COLO668 (cell line): ENCODE measurements at regions not wholly inside any gene's neighbourhood (a gene's known extent, or its start where the extent isn't known, plus 50 kb on each side); places are given as distances from the start of the nearest gene placed in this dataset.
"Not testable (repeated sequence)": the region's sequence is repeated elsewhere in the genome, so short reads cannot be mapped to it uniquely, and the experiment has no call there.

ENCODE experiments used
- DNase-seq: peaks from one replicate; lab custom pipeline; 2025; ENCODE audit not compliant: unreplicated experiment; lab: John Stamatoyannopoulos, UW

DNA sequence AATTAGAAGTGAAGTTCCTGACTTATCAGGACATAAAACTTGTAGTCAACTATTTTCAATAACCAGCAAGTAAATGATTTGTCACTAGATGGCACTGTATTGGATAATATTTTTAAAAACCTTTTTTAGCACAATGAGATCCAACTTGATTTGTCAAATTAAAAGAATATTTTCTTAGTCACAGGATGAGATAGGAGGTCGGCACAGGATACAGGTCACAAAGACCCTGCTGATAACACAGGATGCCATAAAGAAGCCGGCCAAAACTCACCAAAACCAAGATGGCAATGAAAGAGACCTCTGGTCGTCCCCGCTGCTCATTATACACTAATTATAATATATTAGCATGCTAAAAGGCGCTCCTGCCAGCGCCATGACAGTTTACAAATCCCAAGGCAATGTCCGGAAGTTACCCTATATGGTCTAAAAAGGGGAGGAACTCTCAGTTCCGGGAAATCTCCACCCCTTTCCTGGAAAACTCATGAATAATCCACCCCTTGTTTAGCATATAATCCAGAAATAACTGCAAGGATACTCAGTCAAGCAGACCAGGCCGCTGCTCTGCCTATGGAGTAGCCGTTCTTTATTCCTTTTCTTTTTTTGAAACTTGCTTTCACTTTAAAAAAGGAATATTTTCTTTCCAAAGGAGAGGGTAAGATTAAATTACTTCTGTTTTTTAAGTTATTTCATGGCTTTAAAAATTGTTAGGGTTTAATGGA lies 255.7 kb upstream of the MKLN1 start:
- no peak for DNase-seq

DNA sequence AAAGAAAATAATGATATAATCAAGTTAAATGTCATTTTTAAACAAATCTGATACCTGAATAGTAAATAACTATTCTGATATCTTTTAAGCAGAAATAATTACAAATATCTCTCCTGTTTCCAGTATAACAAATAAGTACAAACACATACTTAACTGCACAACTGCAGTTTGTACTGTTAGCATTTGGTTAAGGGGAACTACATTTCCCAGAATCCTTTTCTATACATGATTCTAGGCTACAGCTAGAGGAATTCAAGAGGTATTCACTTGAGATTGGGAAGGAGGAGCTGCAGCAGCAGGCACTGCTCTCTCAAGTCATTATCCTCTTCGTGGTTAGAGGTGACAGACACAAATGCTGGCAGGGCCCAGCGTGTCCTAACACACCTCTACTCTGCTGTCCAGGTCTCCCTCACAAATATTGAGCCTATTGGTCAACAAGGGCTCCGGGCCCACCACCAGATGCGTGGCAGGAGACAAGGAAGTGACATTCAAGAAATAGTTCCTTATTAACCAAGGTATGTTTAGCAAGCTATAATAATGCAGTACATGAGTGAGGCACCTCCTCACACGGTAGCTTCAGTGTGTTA lies 255.1 kb upstream of the MKLN1 start:
- no peak for DNase-seq

DNA sequence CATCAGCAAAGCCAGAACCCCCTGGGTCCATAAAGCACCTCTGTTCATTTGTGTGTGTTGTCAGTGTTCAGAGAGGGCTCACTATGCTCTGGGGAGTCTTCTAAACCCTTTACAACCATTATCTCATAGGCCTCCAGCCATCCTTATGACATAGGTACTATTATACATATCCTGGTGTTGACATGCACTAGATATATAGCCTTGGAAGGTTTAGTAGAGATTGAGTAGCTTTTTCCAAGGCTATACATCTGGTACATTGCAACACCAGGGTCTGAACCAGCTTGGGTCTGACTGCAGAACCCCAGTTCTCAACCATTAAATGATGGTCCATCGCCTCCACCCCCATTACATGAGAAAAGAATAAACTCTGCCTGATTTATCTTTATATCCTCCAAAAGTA lies 253.6 kb upstream of the MKLN1 start:
- no peak for DNase-seq

DNA sequence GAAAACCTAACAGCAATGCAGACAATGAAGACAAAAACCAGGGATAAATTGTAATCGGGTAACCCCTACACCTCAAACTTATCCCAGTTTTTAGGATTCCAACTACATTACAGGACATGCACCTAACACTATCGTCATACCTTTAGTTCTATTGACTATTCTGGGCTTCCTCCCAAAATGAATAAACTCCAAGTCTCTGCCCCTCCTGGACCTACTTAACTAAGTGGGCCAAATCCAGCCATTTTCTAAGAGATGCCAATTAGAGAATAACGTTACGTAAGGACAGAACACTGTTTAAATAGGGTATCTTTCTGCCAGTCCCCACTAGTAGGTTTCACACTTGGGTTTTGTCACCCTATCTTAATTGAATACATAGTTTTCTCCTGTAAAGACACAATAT lies 253.1 kb upstream of the MKLN1 start:
- no peak for DNase-seq

DNA sequence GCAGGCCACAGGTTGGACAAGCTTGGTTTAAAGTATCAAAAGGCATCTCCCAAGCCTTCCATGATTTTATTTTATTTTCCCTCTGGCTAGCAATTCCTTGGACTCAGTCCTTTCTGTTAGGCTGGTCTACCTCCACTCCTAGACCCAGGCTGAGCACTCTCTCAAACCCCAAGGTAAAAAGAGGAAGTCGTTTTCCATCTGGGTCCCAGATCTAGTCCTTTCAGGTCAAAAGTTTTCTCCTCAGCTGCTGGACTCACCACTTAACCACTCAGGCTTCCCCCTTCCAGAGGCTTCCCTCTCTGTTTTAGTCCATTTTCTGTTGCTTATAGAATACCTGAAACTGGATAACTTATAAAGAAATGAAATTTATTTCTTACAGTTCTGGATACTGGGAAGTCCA lies 252.3 kb upstream of the MKLN1 start:
- no peak for DNase-seq

DNA sequence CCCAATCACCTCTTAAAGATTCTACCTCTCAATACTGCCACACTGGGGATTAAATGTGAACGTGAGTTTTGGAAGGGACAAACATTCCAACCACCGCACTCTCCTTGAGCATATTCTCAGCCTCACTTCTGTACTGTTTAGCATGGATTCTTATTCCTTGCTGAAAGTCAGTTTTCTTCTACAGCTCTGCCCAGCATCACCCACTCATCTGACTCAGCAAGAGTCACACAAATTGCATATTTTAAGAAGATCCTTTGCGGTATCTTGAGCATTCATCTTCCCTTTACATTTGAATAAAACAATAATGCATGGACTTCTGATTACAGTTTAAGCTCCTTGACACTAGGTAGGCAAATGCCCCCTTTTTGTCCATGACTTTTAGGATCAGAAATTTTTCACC lies 251.6 kb upstream of the MKLN1 start:
- DNase-seq: no peak

DNA sequence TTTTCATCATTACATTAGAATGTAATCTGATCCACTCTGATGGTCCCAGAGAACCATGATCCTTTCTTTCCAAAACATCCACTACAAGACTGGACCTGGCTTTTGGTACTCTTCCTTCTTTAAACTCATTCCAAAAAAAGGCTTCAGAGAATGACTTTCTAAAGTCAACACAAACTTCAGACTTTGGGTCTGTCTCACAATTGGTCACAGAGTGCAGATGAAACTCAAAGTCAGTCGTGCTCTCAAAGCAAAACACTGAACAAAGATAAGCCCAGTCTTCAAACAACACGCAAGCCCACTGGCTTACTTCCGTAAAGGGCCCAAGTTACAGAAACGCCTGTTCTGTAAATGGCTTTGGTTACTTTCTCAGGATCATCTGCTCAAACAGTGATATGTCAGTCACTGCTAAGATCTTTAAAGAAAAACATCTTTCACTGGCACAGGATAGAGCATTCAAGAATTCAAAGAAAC lies 250.9 kb upstream of the MKLN1 start:
- DNase-seq: no peak

DNA sequence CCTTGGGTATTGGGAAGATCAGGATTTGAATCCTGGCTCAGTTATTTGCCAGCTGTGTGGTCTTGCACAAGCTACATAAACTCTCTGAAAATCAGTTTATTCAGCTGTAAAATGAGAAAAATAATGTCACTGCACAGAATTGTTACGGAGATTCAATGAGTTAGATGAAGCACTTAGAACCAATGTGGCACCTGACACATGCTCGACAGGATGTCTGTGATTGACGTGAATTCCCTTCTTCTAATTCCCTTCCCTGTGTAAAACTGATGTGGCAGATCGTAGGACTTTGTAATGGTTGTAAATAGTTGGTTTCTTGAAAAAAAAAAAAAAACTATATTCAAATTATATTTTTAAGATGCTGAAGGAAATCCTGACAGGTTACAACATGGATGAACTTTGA lies 249.9 kb upstream of the MKLN1 start:
- DNase-seq: no peak

DNA sequence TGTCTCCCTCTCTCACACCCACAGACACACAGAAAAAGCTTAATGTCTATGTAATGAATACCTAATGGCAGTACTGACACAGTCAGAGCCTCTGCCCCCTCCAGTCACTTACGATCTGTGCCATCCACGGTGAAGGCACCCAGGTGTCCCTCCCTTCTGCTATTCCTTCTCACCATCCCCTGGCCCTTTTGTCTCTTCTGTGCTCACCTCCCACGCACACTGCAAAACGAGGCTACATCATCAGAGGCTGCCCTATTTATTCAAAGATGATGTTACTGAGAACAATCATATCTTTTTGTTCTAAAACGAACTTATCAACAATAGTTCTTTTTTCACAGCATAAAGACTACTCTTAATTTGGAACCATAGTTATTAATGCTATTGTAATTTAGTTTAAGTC lies 246.9 kb upstream of the MKLN1 start:
- DNase-seq: no peak

DNA sequence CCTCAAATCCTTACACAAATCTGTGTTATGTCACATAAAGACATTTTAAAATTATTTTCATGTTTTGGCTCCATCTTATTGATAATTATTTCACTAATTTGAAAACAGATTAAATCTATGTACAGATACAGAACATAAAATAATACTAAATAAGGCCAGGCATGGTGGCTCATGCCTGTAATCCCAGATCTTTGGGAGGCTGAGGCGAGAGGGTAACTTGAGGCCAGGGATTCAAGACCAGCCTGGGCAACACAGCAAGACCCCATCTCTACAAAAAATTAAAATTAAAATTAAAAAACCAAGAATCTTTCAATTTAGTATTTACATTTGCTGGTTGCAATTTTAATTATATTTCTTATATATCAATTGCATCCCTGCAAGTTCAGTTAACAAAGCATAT lies 246.4 kb upstream of the MKLN1 start:
- no peak for DNase-seq

DNA sequence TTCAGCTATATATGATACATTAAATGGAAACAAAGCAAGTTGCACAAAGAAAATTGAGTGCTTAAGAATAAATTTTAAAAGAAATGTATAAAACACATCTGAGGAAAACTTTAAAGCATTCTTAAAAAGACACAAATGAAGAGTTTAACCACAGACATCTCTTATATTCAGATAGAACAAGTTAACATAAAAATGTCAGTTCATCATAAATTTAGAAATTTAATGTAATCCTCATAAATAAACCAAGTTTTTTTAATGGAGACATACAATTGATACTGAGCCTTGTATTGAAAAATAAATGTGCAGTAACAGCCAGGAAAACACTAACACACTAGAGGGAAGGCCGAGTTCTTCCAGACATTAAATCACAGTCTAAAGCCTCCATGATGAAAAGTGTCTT lies 243.9 kb upstream of the MKLN1 start:
- DNase-seq: no peak

DNA sequence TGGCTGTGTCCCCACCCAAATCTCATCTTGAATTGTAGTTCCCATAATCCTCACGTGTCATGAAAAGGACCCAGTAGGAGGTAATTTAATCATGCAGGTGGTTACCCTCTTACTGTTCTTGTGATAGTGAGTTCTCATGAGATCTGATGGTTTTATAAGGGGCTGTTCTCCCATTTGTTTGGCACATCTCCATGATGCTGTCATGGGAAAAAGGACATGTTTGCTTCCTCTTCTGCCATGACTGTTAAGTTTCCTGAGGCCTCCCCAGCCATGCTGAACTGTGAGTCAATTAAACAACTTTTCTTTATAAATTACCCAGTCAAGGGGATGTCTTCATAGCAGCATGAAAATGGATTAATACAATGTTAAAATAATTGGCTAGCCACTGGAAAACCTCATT lies 243.3 kb upstream of the MKLN1 start:
- not testable (repeated sequence) for DNase-seq

DNA sequence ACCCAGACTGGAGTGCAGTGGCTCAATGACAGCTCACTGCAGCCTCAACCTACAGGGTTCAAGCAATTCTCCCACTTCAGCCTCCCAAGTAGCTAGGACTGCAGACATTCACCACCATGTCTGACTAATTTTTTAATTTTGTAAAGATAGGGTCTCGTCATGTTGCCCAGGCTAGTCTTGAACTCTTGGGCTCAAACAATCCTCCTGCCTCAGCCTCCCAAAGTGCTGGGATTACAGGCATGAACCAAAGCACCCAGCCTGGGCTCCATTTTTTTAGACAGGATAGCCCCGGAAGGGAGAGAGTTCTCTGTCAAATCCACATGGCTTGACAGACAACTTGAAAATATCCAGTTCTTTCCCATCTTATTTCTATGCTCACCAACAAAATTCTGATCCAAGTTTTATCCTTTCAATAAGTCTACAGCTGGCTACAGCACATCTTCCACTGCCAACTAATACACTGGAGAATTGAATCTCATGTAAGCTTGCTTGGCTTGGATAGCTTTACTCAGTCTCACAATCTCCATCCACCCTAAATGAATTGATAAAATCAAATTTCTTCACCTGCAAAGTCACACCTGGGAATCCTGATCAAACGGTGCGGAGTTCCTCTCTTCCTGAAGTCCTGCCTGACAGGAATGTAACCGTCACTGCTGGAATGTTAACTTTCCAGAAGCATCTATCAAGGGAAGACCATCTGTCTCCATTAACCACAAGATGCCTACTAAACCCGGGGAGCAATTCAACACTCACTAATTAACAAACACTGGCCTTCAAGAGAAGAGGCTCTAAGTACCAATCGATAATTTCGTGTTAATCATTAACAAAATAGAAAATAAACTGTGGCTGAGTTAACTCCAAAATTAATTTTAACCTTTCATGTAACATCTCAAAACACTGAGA lies 239.7 kb upstream of the MKLN1 start:
- DNase-seq: peak; percentile 26

DNA sequence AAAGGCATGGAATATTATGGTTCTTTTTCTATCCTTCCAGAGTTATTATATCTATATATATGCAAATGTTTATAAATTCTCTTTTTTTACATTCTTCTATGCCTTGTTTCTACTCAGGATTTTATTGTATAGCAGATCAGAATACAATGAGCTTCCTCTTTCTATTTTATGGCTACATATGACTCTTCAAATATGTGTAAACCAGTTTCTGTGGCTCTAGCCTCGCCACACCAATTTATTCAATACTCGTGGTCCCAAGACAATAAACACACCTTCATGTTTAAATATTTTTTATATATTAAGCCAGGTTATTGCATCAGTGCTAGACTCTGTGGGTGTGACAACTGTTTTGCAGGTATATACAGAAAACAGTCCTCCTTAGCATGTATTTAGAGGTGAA lies 237.5 kb upstream of the MKLN1 start:
- no peak for DNase-seq

DNA sequence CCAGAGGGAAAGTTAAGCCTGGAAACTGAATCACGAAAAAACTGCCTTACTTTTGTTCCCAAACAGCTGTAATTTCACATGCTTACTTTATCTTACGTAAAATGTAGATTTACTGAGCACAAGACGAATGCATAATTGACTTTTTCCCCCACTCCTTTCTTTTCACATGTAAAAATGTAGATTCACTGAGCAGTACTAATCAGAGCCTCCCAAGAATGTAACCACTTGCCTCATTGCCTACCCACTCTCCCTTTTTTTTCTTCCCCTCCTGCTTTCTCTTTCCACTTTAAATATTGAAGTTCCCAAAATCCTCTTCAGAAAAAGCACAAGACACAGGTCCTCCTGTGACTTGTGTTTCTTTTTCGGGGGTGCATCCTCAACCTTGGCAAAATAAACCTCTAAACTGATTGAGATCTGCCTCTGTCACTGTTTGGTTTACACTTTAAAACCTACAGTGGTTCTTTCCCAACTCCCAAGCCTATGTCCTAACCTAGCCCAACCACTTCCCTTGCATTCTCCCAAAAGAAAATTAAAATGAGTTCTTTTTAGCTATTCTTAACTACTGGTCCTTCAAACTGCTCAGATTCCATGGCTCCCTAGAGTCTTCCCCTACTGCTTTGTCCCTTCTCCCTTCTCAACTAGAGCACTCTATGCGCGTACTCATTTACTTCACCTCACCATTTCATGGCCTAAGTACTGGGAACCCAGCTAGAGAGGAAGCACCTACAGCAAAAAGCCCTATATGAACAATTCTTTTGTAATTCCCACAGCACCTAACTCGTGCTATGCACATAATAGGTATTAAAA lies 236.6 kb upstream of the MKLN1 start:
- DNase-seq: no peak

DNA sequence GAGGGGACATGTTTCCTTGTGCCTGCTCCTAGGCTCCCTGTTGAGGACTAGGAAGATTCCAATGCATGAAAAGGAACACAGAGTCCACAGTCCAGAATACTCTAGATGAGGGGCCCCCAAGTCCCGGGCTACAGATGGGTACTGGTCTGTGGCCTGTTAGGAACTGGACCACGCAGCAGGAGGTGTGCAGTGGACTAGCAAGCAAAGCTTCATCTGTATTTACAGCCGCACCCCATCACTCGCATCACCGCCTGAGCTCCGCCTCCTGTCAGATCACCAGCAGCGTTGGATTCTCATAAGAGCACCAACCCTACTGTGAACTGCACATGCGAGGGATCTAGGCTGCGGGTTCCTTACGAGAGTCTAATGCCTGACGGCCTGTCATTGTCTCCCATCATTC lies 233.0 kb upstream of the MKLN1 start:
- no peak for DNase-seq

DNA sequence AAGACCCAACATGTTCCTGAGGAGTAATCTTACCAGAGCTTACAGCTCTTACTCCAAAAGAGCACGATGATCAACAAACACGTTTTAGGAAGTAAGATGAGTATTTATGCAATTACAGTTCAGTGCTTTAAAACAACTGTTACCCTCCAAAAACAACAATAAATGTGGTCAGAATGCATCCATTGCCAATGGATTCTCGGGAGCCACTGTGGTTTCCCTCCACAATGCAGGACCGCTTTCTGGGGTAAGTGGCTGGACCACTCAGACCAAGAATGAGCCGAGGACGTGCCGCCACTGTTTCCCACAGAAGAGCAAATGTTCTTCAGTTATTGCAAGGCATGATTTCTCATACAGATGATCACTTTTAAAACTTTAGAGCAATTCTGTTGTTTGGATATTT lies 232.3 kb upstream of the MKLN1 start:
- no peak for DNase-seq

DNA sequence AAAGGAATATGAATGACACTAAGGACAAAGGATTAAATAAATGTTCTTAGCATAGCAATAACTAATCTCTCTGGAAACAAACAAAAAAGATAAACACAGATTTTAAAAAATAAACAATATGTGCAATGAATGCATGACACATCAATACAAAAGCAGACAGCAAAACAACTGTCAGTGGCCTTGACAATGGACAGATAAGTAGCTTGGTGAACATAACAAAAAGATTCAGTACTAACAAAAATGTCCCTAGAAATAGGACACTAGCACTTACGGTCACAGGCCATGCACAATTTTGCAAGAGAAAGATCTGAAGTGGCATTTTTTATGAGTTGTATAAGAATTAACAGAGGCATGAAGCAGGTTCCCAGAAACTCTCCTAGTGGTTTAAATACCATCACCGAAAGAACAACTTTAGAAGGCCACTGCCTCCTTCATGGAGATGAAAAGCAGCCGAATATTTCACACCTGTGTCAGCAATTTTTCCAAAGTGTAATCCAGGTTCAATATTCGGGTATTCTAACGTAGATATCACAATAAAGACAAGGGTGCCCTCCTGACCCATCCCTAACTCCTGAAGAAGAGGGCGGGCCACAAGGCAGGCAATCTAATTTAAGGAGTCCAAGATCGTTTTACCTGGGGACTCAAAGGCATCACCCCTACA lies 231.3 kb upstream of the MKLN1 start:
- DNase-seq: no peak

DNA sequence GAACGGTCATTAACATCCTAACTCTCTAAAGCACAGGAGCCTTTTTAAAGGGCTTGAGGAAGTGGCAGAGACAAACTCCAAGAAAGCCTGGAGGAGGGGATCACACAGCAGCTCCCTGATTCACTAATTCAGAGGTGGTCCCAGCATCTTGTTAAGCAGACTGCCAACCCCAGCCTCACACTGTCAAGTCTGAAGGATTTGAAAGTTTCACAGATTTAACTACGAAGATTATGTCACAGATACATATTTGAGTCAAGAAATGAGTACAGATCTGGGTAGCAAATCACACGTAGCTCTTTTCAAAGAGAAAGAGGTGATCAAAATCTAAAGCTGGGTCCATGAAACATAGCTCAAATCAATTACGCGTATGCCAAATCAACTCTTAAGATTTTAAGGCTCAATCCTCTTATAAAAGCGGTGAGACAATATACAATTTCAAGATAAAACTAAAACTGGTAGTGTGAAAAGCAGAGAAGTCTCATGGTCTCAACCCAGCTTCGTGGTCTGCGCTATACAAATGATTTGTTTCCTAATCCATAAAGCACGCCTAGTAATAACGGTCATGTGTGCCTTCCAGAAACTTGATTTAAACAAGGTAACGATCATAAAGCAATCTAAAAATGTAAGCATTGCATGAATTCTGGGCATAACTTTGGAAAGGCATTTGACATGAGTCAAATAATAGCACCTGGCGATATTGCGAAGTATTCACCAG lies 229.9 kb upstream of the MKLN1 start:
- DNase-seq: no peak

DNA sequence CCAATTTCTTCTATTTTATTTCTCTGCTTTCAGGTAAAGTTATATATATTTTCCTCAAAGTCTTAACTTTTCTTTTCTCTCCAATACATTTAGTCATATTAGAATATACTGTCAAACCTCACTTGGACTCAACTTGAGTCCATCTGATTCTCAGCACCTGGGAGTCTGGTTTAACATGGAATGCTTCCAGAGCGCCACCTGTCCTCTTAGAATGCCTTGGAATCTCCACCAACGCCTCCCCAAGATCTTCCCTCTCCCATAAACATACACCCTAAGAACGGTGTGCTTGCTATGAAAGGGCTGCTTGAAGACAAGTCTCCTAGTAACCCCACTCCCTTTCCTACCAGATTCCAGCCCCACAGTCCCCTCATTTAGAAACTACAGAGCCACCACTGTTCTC lies 229.1 kb upstream of the MKLN1 start:
- no peak for DNase-seq
